ENCODE measurements at regions not wholly inside any gene's neighbourhood (a gene's known extent, or its start where the extent isn't known, plus 50 kb on each side); places are given as distances from the start of the nearest gene placed in this dataset.

- TF ChIP-seq THAP9 (CRISPR knock-in tag; IDR thresholded peaks at IDR 0.05; ENCODE audit: borderline replicate concordance) (no peak), GTF2F1 (IDR thresholded peaks at IDR 0.05; ENCODE audit: low read length) (no peak), DNMT1 (CRISPR knock-in tag; IDR thresholded peaks at IDR 0.05) (no peak), ZNF556 (CRISPR knock-in tag; IDR thresholded peaks at IDR 0.05; ENCODE audit: borderline replicate concordance) (0 out of 2 replicates have a peak, but pooled peaks have one; percentile 57), MEF2D (CRISPR knock-in tag; IDR thresholded peaks at IDR 0.05) (no peak), MED13 (CRISPR knock-in tag; IDR thresholded peaks at IDR 0.05) (peak; percentile 71; the same call in 1 of the 2 replicates), BRD4 (CRISPR knock-in tag; IDR thresholded peaks at IDR 0.05) (peak; percentile 85), GABPB1 (CRISPR knock-in tag; IDR thresholded peaks at IDR 0.05) (peak; percentile 41; the same call in 1 of the 2 replicates), ZNF367 (CRISPR knock-in tag; IDR thresholded peaks at IDR 0.05; ENCODE audit: borderline replicate concordance) (no peak), JDP2 (CRISPR knock-in tag; IDR thresholded peaks at IDR 0.05; ENCODE audit: borderline replicate concordance) (no peak), NR1H2 (CRISPR knock-in tag; IDR thresholded peaks at IDR 0.05; ENCODE audit: borderline replicate concordance, low read depth) (no peak), ZNF788 (CRISPR knock-in tag; IDR thresholded peaks at IDR 0.05; ENCODE audit: borderline replicate concordance) (no peak), HNF4A (CRISPR knock-in tag; IDR thresholded peaks at IDR 0.05) (peak; percentile 82), IRF9 (CRISPR knock-in tag; IDR thresholded peaks at IDR 0.05; ENCODE audit: borderline replicate concordance) (no peak), SKI (IDR thresholded peaks at IDR 0.05; ENCODE audit: partially characterized antibody) (peak; percentile 39), SRSF9 (IDR thresholded peaks at IDR 0.05; ENCODE audit: borderline replicate concordance, insufficient read depth, low read depth, low read length, poor library complexity, severe bottlenecking) (no peak), ZIK1 (CRISPR knock-in tag; IDR thresholded peaks at IDR 0.05; ENCODE audit: borderline replicate concordance, low read depth) (no peak), AGO1 (IDR thresholded peaks at IDR 0.05; ENCODE audit: low read depth, low read length, poor library complexity, severe bottlenecking) (no peak), ZNF512 (CRISPR knock-in tag; IDR thresholded peaks at IDR 0.05) (no peak), SOX6 (IDR thresholded peaks at IDR 0.05) (no peak), SOX6 (CRISPR knock-in tag; IDR thresholded peaks at IDR 0.05) (peak; percentile 73), ZNF589 (CRISPR knock-in tag; conservative IDR thresholded peaks at IDR 0.05) (no peak), TSC22D2 (CRISPR knock-in tag; IDR thresholded peaks at IDR 0.05; ENCODE audit: borderline replicate concordance) (peak; percentile 64; the same call in 1 of the 2 replicates), MED1 (CRISPR knock-in tag; IDR thresholded peaks at IDR 0.05) (peak; percentile 85), THAP11 (CRISPR knock-in tag; IDR thresholded peaks at IDR 0.05) (peak; percentile 53)
These were observed 188.6 kb upstream of the FN1 start (continued) for GRCh38 chr2:215624423-215624829.

Measured in HepG2 (cell line).